Fibroblast of lung (primary cell): ENCODE measurements at regions not wholly inside any gene's neighbourhood (a gene's known extent, or its start where the extent isn't known, plus 50 kb on each side); places are given as distances from the start of the nearest gene placed in this dataset.

Source experiments
- EZH2 ChIP-seq: IDR thresholded peaks from 2 replicates; pipeline ENCODE4 v1.5.1; 2012; ENCODE audit warnings: low read length, control low read depth, mild to moderate bottlenecking; ENCODE audit errors: missing control alignments
- TF ChIP-seq, protein P1 (sequence below), 2 donors: IDR thresholded peaks in 1 of 2; conservative IDR thresholded peaks in 1 of 2; 1 replicate in 1 of 2; 2 replicates in 1 of 2; pipeline ENCODE4 v1.5.1; 2011 to 2012; ENCODE audit warnings: low read length in 2 of 2, control low read depth in 1 of 2, inconsistent platforms in 1 of 2, low read depth in 1 of 2, mild to moderate bottlenecking in 1 of 2

DNA sequence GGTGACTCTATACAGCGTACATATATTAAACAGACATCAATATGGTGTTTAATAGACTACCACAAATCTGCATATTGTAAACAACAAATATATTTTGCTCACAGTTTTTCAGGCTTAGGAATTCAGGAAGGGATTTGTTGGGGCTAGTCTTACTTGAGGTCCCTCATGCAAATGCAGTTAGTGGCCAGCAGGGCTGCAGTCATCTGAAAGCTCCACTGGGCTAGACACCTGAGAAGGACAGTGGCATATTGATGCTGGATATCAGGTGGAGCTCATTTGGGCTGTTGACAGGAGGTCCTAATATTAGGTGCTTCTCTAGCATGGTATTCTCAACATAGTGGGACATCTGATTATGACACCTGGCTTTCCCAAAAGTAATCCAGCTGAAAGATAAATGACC is 493.8 kb upstream of the PABPC4L start:
- TF ChIP-seq, protein P1, sequence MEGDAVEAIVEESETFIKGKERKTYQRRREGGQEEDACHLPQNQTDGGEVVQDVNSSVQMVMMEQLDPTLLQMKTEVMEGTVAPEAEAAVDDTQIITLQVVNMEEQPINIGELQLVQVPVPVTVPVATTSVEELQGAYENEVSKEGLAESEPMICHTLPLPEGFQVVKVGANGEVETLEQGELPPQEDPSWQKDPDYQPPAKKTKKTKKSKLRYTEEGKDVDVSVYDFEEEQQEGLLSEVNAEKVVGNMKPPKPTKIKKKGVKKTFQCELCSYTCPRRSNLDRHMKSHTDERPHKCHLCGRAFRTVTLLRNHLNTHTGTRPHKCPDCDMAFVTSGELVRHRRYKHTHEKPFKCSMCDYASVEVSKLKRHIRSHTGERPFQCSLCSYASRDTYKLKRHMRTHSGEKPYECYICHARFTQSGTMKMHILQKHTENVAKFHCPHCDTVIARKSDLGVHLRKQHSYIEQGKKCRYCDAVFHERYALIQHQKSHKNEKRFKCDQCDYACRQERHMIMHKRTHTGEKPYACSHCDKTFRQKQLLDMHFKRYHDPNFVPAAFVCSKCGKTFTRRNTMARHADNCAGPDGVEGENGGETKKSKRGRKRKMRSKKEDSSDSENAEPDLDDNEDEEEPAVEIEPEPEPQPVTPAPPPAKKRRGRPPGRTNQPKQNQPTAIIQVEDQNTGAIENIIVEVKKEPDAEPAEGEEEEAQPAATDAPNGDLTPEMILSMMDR (conservative IDR thresholded peaks at IDR 0.05 in 1 of 2, IDR thresholded peaks at IDR 0.05 in 1 of 2; ENCODE audit: low read depth in 1 of 2, low read length in 2 of 2): no peak
- TF ChIP-seq EZH2: no peak
